Esophagus squamous epithelium (tissue), 5 donors: ENCODE measurements at regions not wholly inside any gene's neighbourhood (a gene's known extent, or its start where the extent isn't known, plus 50 kb on each side); places are given as distances from the start of the nearest gene placed in this dataset.

Source experiments
- DNase-seq: peaks from one replicate; lab custom pipeline; 2025; lab: John Stamatoyannopoulos, UW
- H3K27ac ChIP-seq, 4 donors: fragments of 200-600 bp; sonication (generic); one replicate each; pipeline ENCODE4 v1.5.1; 2016 to 2019; ENCODE audit warnings: mild to moderate bottlenecking in 1 of 4
- H3K27me3 ChIP-seq, 4 donors: fragments of 200-600 bp; sonication (generic); 1 replicate in 3 of 4; 2 replicates in 1 of 4; pipeline versions ENCODE4 v1.5.1 to v1.6.0; 2017 to 2021; ENCODE audit warnings: antibody characterized with exemption in 1 of 4
- H3K36me3 ChIP-seq, 3 donors: fragments of 200-600 bp; sonication (generic); one replicate each; pipeline ENCODE4 v1.5.1; 2016 to 2019
- H3K4me1 ChIP-seq, 3 donors: fragments of 200-600 bp; sonication (generic); one replicate each; pipeline ENCODE4 v1.5.1; 2017 to 2019
- H3K4me3 ChIP-seq, 4 donors: fragments of 200-600 bp; sonication (generic); 1 replicate in 3 of 4; 2 replicates in 1 of 4; pipeline ENCODE4 v1.5.1; 2016 to 2019; ENCODE audit warnings: mild to moderate bottlenecking in 2 of 4, moderate library complexity in 1 of 4
- H3K9me3 ChIP-seq, 3 donors: fragments of 200-600 bp; sonication (generic); one replicate each; pipeline ENCODE4 v1.5.1; 2016 to 2019
- CTCF ChIP-seq, 6 experiments: fragments of 450-650 bp in 4 of 6; fragments of 200-600 bp in 2 of 6; sonication (generic) in 2 of 6; IDR thresholded peaks; one replicate each; pipeline ENCODE4 v1.5.1; 2016 to 2019; ENCODE audit warnings: antibody characterized with exemption in 6 of 6, mild to moderate bottlenecking in 4 of 6, moderate library complexity in 4 of 6
- POLR2A ChIP-seq, 4 donors: fragments of 450-650 bp; IDR thresholded peaks; one replicate each; pipeline ENCODE4 v1.6.1; 2017; ENCODE audit warnings: antibody characterized with exemption in 4 of 4, mild to moderate bottlenecking in 4 of 4, moderate library complexity in 3 of 4
- WGBS, 2 donors: methylation state at CpG; one replicate each; pipeline ENCODE4 v1.1.5; 2018; 5-methylcytosine and 5-hydroxymethylcytosine counted together
- intact Hi-C: fragments of 100-400 bp; cut with DNase I; formaldehyde crosslinking; loops from one replicate; pipeline ENCODE4 v1.15.0; 2022
- donor health status: DM: yes; HTN: yes; CAD: no.

- Histone ChIP-seq H3K4me3 (no peak overlapping the region), H3K27me3 (peaks cover 0 to 61% (median 0%) of the 10 kb centered on the region in 4 donors), H3K27ac (no peak overlapping the region), H3K4me1 (no peaks in the 10 kb centered on the region), H3K36me3 (no peaks in the 10 kb centered on the region), H3K9me3 (no peaks in the 10 kb centered on the region)
- DNase-seq = no peak
- intact Hi-C loops = no loop called here
- TF ChIP-seq POLR2A (IDR thresholded peaks at IDR 0.05) (no peak), CTCF (IDR thresholded peaks at IDR 0.05) (no peak)
- WGBS, 2 donors = 41 to 48% methylated on average over 3 of the region's 3 CpGs
Observed at GRCh38 chr1:62951428-62951827, 167.5 kb downstream of the ATG4C start.

DNA sequence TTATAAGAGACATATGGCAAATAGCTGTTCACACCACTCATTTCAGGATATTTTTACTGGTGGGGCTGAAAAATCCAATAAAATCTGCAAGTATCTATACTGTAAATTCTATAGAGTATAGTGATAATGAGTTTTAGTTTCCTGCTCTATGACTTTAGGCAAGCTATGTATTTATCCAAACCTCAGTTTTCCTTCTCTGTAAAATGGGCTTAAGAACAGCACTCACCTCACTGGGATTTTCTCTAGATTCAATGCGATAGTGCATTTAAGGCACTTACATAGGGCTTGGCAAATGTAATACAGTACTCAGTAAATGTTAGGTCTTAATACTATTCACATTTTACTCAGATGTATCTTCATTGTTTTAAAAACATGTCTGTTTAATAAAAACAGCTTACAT, 168.7 kb downstream of the ATG4C start:
- Histone ChIP-seq H3K27me3 (peaks cover 0 to 65% (median 0%) of the 10 kb centered on the region in 4 donors), H3K27ac (no peak overlapping the region), H3K4me3 (no peak overlapping the region), H3K9me3 (no peaks in the 10 kb centered on the region), H3K36me3 (no peaks in the 10 kb centered on the region), H3K4me1 (no peaks in the 10 kb centered on the region)
- no peak for DNase-seq
- 63 to 71% methylated on average over 1 of the region's 1 CpG for WGBS, 2 donors
- intact Hi-C loops = no loop called here
- TF ChIP-seq CTCF (IDR thresholded peaks at IDR 0.05) = no peak
- TF ChIP-seq POLR2A (IDR thresholded peaks at IDR 0.05) = no peak

DNA sequence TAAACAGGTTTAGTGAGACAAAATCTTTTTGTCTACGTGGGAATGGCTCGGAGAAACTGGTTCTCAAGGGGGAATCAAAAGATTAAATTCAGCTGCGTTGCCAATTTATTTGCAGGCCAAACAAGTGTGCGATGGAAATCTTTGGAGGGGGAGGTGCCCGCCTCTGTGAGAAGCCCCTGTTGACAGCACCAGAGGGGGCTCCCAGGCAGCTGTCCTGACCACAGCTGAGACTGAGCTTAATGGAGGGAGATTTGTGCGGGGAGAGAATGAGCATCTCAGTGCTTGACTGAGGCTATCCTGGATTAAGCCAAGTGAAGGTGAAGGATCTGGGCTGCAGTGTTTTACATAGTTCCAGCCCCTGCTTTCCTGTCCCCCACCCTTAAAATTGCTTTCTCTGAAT, 169.7 kb downstream of the ATG4C start:
- peaks cover 0 to 66% (median 0%) of the 10 kb centered on the region in 4 donors for H3K27me3 ChIP-seq
- no peak overlapping the region for H3K4me3 ChIP-seq
- DNase-seq = no peak
- no peaks in the 10 kb centered on the region for H3K9me3 ChIP-seq
- no peaks in the 10 kb centered on the region for H3K4me1 ChIP-seq
- H3K36me3 ChIP-seq = no peaks in the 10 kb centered on the region
- no peak overlapping the region for H3K27ac ChIP-seq
- TF ChIP-seq POLR2A (IDR thresholded peaks at IDR 0.05) (no peak), CTCF (IDR thresholded peaks at IDR 0.05) (no peak)
- 28 to 45% methylated on average over 6 of the region's 6 CpGs for WGBS, 2 donors
- intact Hi-C loops = no loop called here

GRCh38 chr1:62954758-62955157, 170.8 kb downstream of the ATG4C start:
- Histone ChIP-seq H3K4me3 (no peak overlapping the region), H3K36me3 (no peaks in the 10 kb centered on the region), H3K9me3 (no peaks in the 10 kb centered on the region), H3K27me3 (peaks cover 0 to 61% (median 0%) of the 10 kb centered on the region in 4 donors), H3K27ac (no peak overlapping the region), H3K4me1 (no peaks in the 10 kb centered on the region)
- no peak for DNase-seq
- TF ChIP-seq CTCF (IDR thresholded peaks at IDR 0.05) (no peak), POLR2A (IDR thresholded peaks at IDR 0.05) (no peak)
- intact Hi-C loops = no loop called here
- 55 to 56% methylated on average over 7 of the region's 7 CpGs for WGBS, 2 donors

GRCh38 chr1:62955666-62956065, 171.7 kb downstream of the ATG4C start:
- no peak for TF ChIP-seq POLR2A (IDR thresholded peaks at IDR 0.05)
- Histone ChIP-seq H3K4me3 (no peak overlapping the region), H3K27ac (no peak overlapping the region), H3K9me3 (no peaks in the 10 kb centered on the region), H3K36me3 (no peaks in the 10 kb centered on the region), H3K27me3 (peaks cover 0 to 54% (median 0%) of the 10 kb centered on the region in 4 donors), H3K4me1 (no peaks in the 10 kb centered on the region)
- 44 to 53% methylated on average over 1 of the region's 1 CpG for WGBS, 2 donors
- no peak for DNase-seq
- intact Hi-C loops = no loop called here
